ENCODE measurements at regions not wholly inside any gene's neighbourhood (a gene's known extent, or its start where the extent isn't known, plus 50 kb on each side); places are given as distances from the start of the nearest gene placed in this dataset.

GRCh38 chr4:14700083-14700482 is 302.2 kb upstream of the CPEB2 start:
- DNase-seq (no peak), ATAC-seq (ENCODE audit: low read depth in 2 of 2) (no peak)
- Mint-ChIP-seq H3K27me3 (peaks cover 0 to 11% (median 0%) of the 10 kb centered on the region in 3 donors), H3K9me3 (peaks cover 0 to under 1% (median 0%) of the 10 kb centered on the region in 7 donors), H3K4me1 (no peaks in the 10 kb centered on the region), H3K36me3 (no peaks in the 10 kb centered on the region), H3K27ac (no peak overlapping the region), H3K4me3 (no peak overlapping the region)

- peaks cover 0 to 11% (median 0%) of the 10 kb centered on the region in 3 donors for H3K27me3 Mint-ChIP-seq
- no peak for ATAC-seq (ENCODE audit: low read depth in 2 of 2)
- no peak overlapping the region for H3K4me3 Mint-ChIP-seq
- no peaks in the 10 kb centered on the region for H3K36me3 Mint-ChIP-seq
- no peak overlapping the region for H3K27ac Mint-ChIP-seq
- no peak for DNase-seq
- H3K4me1 Mint-ChIP-seq = no peaks in the 10 kb centered on the region
- H3K9me3 Mint-ChIP-seq = peaks cover 0 to under 1% (median 0%) of the 10 kb centered on the region in 7 donors
These were observed 301.7 kb upstream of the CPEB2 start for GRCh38 chr4:14700544-14700943.

GRCh38 chr4:14701389-14701788 is 300.9 kb upstream of the CPEB2 start:
- Mint-ChIP-seq H3K9me3 (peaks cover 0 to 2% (median 0%) of the 10 kb centered on the region in 7 donors), H3K36me3 (no peaks in the 10 kb centered on the region), H3K27ac (no peak overlapping the region), H3K27me3 (peaks cover 0 to 6% (median 0%) of the 10 kb centered on the region in 3 donors), H3K4me3 (no peak overlapping the region), H3K4me1 (no peaks in the 10 kb centered on the region)
- DNase-seq = no peak
- ATAC-seq (ENCODE audit: low read depth in 2 of 2) = no peak

- peaks cover 0 to 2% (median 0%) of the 10 kb centered on the region in 7 donors for H3K9me3 Mint-ChIP-seq
- DNase-seq (no peak), ATAC-seq (ENCODE audit: low read depth in 2 of 2) (no peak)
- H3K27ac Mint-ChIP-seq = no peak overlapping the region
- peaks cover 0 to 6% (median 0%) of the 10 kb centered on the region in 3 donors for H3K27me3 Mint-ChIP-seq
- no peak overlapping the region for H3K4me3 Mint-ChIP-seq
- H3K36me3 Mint-ChIP-seq = no peaks in the 10 kb centered on the region
- no peaks in the 10 kb centered on the region for H3K4me1 Mint-ChIP-seq
These were observed 300.4 kb upstream of the CPEB2 start for GRCh38 chr4:14701896-14702295.

GRCh38 chr4:14708574-14708973 is 293.7 kb upstream of the CPEB2 start:
- Mint-ChIP-seq H3K4me1 (no peaks in the 10 kb centered on the region), H3K27me3 (peaks cover 0 to 10% (median 4%) of the 10 kb centered on the region in 3 donors), H3K36me3 (no peaks in the 10 kb centered on the region), H3K9me3 (peaks cover 0 to 2% (median 0%) of the 10 kb centered on the region in 7 donors), H3K4me3 (no peak overlapping the region), H3K27ac (no peak overlapping the region)
- DNase-seq = no peak
- ATAC-seq (ENCODE audit: low read depth in 2 of 2) = no peak

GRCh38 chr4:14711259-14711658 is 291.0 kb upstream of the CPEB2 start:
- H3K9me3 Mint-ChIP-seq = no peaks in the 10 kb centered on the region
- H3K4me1 Mint-ChIP-seq = no peaks in the 10 kb centered on the region
- ATAC-seq (ENCODE audit: low read depth in 2 of 2) (no peak), DNase-seq (no peak)
- H3K36me3 Mint-ChIP-seq = no peaks in the 10 kb centered on the region
- no peak overlapping the region for H3K4me3 Mint-ChIP-seq
- no peak overlapping the region for H3K27ac Mint-ChIP-seq
- H3K27me3 Mint-ChIP-seq = peaks cover 0 to 10% (median 4%) of the 10 kb centered on the region in 3 donors

GRCh38 chr4:14716691-14717090 is 285.6 kb upstream of the CPEB2 start:
- peaks cover 4 to 10% (median 6%) of the 10 kb centered on the region in 3 donors for H3K27me3 Mint-ChIP-seq
- no peak for DNase-seq
- no peak overlapping the region for H3K27ac Mint-ChIP-seq
- H3K9me3 Mint-ChIP-seq = peaks cover 0 to 19% (median 11%) of the 10 kb centered on the region in 7 donors
- no peak for ATAC-seq (ENCODE audit: low read depth in 2 of 2)
- H3K36me3 Mint-ChIP-seq = peaks cover 0 to 8% of the 10 kb centered on the region in 2 donors
- no peaks in the 10 kb centered on the region for H3K4me1 Mint-ChIP-seq
- H3K4me3 Mint-ChIP-seq = no peak overlapping the region

- ATAC-seq (ENCODE audit: low read depth in 2 of 2) = no peak
- no peak overlapping the region for H3K27ac Mint-ChIP-seq
- no peak overlapping the region for H3K4me3 Mint-ChIP-seq
These were observed 283.2 kb upstream of the CPEB2 start for GRCh38 chr4:14719053-14719452.

GRCh38 chr4:14726441-14726840 is 275.8 kb upstream of the CPEB2 start:
- H3K4me3 Mint-ChIP-seq = no peak overlapping the region
- no peak for ATAC-seq (ENCODE audit: low read depth in 2 of 2)
- DNase-seq = no peak
- no peaks in the 10 kb centered on the region for H3K4me1 Mint-ChIP-seq
- H3K9me3 Mint-ChIP-seq = peaks cover 1 to 7% (median 4%) of the 10 kb centered on the region in 7 donors
- H3K27ac Mint-ChIP-seq = no peak overlapping the region
- H3K27me3 Mint-ChIP-seq = peaks cover 0 to 3% (median 2%) of the 10 kb centered on the region in 3 donors
- peaks cover 0 to 5% of the 10 kb centered on the region in 2 donors for H3K36me3 Mint-ChIP-seq

More at GRCh38 chr4:14719053-14719452, 283.2 kb upstream of the CPEB2 start:
- Mint-ChIP-seq H3K27me3 (peaks cover 4 to 10% (median 7%) of the 10 kb centered on the region in 3 donors), H3K9me3 (peaks cover 5 to 20% (median 13%) of the 10 kb centered on the region in 7 donors), H3K36me3 (peaks cover 0 to 10% of the 10 kb centered on the region in 2 donors), H3K4me1 (no peaks in the 10 kb centered on the region)
- no peak for DNase-seq

- no peaks in the 10 kb centered on the region for H3K36me3 Mint-ChIP-seq
- H3K4me3 Mint-ChIP-seq = no peak overlapping the region
- H3K27me3 Mint-ChIP-seq = no peaks in the 10 kb centered on the region
- peaks cover 0 to 7% (median under 1%) of the 10 kb centered on the region in 7 donors for H3K9me3 Mint-ChIP-seq
- H3K4me1 Mint-ChIP-seq = no peaks in the 10 kb centered on the region
- H3K27ac Mint-ChIP-seq = no peak overlapping the region
- DNase-seq (no peak), ATAC-seq (ENCODE audit: low read depth in 2 of 2) (no peak)
These were observed 275.4 kb upstream of the CPEB2 start for GRCh38 chr4:14726877-14727361.

GRCh38 chr4:14729282-14730000 is 272.8 kb upstream of the CPEB2 start:
- Mint-ChIP-seq H3K4me1 (no peaks in the 10 kb centered on the region), H3K4me3 (no peak overlapping the region), H3K36me3 (no peaks in the 10 kb centered on the region), H3K27me3 (no peaks in the 10 kb centered on the region), H3K27ac (no peak overlapping the region), H3K9me3 (peaks cover 0 to 20% (median 9%) of the 10 kb centered on the region in 7 donors)
- DNase-seq (no peak), ATAC-seq (ENCODE audit: low read depth in 2 of 2) (no peak)

- ATAC-seq (ENCODE audit: low read depth in 2 of 2) (no peak), DNase-seq (no peak)
- Mint-ChIP-seq H3K27ac (no peak overlapping the region), H3K4me1 (no peaks in the 10 kb centered on the region), H3K27me3 (peaks cover 5 to 15% (median 10%) of the 10 kb centered on the region in 3 donors), H3K36me3 (no peaks in the 10 kb centered on the region), H3K4me3 (no peak overlapping the region), H3K9me3 (no peaks in the 10 kb centered on the region)
These were observed 260.2 kb upstream of the CPEB2 start for GRCh38 chr4:14742054-14742453.

- H3K4me1 Mint-ChIP-seq = no peaks in the 10 kb centered on the region
- H3K36me3 Mint-ChIP-seq = no peaks in the 10 kb centered on the region
- no peak overlapping the region for H3K27ac Mint-ChIP-seq
- H3K4me3 Mint-ChIP-seq = no peak overlapping the region
- ATAC-seq (ENCODE audit: low read depth in 2 of 2) (no peak), DNase-seq (no peak)
- H3K27me3 Mint-ChIP-seq = peaks cover 5 to 15% (median 14%) of the 10 kb centered on the region in 3 donors
- no peaks in the 10 kb centered on the region for H3K9me3 Mint-ChIP-seq
These were observed 259.1 kb upstream of the CPEB2 start for GRCh38 chr4:14743172-14743571.

- no peak for DNase-seq
- no peak overlapping the region for H3K4me3 Mint-ChIP-seq
- H3K9me3 Mint-ChIP-seq = no peaks in the 10 kb centered on the region
- H3K27me3 Mint-ChIP-seq = peaks cover 5 to 16% (median 15%) of the 10 kb centered on the region in 3 donors
- no peak overlapping the region for H3K27ac Mint-ChIP-seq
- no peak for ATAC-seq (ENCODE audit: low read depth in 2 of 2)
- H3K36me3 Mint-ChIP-seq = no peaks in the 10 kb centered on the region
- H3K4me1 Mint-ChIP-seq = no peaks in the 10 kb centered on the region
These were observed 258.7 kb upstream of the CPEB2 start for GRCh38 chr4:14743601-14744000.

Measured in naive B cell (primary cell).